HG02571 (cell line): ENCODE measurements at regions not wholly inside any gene's neighbourhood (a gene's known extent, or its start where the extent isn't known, plus 50 kb on each side); places are given as distances from the start of the nearest gene placed in this dataset.

Source experiments
- ATAC-seq: cut with Tn5 transposase; IDR thresholded peaks from one replicate; pipeline ENCODE4 v1.9.1; 2021; ENCODE audit warnings: mild to moderate bottlenecking, moderate library complexity; ENCODE audit not compliant: unreplicated experiment

DNA sequence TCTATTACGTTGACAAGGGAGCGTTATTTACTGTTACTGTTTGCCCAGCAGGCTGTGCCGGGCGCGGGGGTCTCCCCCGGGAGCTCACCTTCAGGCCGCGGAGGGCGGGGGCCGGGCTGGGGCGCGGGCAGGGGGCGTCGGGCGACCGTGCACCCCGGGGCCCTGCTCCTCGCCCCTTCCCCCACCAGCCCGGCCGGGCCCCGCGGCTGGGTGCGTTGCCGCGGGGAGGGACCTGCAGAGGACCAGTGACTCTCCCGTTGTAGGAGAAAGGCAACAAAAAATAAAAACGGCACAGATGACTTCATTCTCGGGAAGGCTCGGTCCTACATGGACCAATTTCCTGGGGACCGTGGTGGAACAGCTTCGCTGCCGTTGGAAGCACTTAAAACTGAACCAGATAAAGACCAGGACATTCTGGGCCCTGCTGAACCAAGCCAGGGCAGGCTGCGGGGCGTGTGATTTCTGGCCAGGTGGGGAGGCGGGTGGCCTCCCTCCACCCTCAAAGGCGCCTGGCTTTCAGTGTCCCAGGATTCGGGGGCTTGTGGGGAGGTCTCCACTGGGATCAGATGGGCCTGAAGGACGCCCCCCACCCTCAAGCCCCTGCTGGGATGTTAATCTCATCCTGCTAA, 57.4 kb downstream of the IGLL1 start:
- no peak for ATAC-seq

DNA sequence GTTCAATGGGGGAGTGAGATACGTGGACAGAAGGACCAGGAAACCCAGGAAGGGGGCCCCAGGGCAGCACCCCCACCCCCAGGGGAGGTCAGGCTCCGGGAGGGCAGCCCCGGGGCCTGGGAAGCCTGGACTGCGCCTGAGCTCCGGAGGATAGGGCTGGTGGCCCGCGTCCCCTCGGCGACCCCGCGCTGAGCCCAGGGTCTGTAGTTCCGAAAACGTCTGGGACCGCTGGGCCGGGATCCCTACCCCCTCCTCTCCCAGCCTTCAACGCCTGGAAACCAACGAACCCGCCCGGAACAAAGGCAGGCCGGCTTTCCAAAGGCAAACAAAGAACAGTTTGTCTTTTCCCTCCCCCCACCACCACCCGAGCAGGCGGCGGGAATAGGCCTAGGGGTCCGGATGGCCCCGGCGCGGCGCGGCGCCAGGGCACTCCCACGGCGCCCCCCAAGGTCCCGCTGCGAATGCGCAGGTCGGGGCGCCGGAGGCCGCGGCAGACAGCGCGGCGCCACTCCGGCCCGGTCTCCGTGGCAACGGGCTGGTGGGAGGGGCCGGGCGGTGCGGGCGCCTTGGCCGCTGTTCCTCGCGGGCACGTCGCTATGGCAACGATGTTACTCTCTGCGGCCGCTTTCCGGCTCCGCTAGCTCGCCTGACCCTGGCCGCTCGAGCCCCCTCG, 58.5 kb downstream of the IGLL1 start:
- ATAC-seq: peak; percentile 54

DNA sequence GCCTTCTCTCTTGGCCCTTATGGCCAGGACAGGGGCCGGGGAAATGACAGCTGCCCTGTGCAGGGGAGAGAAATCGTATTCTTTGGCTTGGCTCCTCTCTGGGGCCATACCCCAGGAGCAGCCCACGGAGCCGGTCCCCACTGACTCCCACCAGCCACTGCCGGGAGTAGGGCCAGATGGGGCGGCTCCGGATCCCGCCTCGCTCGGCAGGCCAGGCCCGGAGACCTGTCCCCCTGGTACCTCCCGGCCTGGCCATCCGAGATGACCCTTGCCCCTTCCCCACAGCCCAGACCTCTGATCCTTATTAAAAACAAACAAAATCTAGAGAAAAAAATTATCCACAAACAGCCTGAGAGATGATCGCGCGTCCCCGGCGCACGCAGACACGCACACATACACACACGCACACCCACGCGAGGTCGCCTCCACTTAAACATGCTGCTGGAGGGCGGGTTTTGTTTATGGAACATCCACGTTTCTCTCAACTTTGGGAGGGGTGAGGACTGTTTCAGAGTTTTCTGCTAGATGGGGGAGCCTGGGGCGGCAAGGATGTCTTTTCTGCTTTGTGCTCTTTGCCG, 59.1 kb downstream of the IGLL1 start:
- ATAC-seq: no peak

DNA sequence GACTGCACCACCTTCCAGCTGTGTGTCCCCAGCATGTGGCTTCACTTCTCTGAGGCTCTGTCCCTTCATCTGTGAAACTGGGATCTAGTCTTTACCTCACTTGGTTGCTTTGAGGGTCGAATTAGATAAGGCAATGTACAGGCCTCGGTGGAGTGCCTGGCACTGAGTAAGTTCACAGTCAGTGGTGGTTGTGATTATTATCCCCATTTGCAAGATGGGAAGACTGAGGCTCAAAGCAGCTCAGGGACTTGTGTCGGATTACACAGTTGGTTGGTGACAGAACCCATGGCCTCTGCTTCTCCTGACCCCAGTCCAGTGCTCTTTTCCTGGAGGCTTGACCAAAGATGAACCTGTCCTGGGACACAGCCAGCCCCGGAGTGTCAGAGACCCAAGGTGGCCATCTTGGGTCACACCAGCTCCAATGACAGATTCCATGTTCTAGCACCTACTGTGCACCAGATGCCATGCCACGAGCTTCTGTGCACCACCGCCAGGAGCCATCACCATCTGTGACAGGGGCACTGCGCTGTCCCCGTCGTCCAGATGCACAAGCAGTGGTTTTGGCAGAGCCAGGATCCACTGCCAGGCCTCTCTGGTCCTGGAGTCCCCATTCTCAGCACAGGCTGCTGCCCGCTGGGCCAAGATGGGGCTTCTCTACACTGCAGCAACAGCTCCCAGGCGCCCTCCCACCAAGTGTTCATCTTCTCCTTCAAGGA, 60.5 kb downstream of the IGLL1 start:
- ATAC-seq: no peak

DNA sequence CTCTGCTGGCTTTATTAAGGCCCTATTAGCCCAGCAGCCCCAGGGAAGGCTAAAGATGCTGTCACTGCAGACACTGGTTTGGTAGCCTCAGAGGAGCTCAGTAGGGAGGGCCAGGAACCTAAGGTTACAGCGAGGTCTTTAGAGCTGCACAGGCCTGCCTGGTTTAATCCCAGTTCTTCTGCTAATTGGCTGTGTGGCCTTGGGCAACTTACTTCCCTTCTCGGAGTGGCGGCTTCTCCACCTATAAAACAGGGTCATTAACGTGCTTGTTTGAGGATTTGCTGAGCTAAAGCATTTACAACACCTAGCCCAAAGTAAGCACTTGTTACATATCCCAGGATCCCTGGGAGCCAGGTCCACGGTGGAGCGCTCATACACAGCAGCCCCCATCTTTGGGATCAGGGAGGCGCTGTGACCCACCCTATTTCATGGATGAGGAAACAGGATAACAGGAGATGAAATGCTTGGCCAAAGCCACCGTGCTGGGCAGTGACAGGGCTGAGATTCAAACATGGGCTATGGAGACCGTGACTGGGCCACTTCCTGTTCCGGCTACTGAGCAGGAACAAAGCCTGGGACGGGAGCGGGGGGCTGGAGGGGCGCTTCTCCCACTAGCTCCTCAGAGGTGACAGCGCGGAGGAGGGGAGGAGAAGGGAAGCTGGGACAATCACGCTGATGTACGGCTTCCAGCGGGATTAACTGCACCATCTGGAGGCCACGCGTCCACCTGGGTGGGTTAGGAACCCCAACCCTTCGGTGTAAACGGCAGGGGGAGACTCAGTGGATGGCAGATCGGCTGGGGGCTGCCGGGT, 61.5 kb downstream of the IGLL1 start:
- no peak for ATAC-seq

DNA sequence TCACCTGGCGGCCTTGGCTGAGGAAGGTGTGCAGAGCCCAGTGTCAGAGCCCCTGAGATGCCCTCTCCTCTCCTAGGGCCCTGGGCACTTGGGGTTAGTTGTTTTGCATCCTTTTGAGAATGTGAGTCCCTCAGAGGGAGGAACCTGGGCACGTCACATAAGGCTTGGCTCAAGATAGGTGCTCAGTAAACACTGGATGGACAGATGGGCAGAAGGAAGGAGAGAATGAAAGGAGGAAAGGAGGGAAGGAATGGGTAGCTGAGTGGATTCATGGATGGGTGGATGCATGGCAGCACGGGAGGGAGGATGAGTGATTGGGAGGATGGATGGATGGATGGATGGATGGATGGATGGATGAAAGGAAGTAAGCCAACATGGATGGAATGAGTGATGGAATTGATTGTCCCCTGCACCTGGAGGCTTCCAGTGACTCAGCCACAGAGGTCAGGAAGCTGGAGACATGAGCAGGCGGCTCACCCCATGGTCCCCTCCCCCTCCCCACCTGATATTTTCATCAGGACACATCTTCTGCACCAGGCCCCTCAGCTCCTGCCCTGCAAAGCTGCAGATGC, 62.2 kb downstream of the IGLL1 start:
- ATAC-seq: no peak

DNA sequence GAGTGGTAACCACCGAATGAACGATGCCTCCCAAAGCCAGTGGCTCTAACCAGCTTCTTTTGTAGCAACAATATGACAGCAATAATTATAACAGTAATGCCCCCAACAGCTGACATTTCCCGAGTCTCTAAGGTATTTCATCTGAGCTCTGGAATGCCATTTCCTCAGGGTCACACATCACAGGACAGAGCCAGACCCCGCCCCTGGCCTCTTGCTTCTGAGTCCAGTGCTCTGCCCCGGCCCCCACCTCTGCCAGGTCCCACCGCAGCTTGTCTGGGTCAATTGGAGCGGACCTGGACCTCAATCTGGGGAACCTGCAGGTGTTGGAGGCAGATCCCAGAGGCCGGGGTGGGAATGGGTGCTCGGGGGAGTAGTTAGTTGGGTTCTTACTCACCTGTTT, 63.8 kb downstream of the IGLL1 start:
- ATAC-seq: no peak

DNA sequence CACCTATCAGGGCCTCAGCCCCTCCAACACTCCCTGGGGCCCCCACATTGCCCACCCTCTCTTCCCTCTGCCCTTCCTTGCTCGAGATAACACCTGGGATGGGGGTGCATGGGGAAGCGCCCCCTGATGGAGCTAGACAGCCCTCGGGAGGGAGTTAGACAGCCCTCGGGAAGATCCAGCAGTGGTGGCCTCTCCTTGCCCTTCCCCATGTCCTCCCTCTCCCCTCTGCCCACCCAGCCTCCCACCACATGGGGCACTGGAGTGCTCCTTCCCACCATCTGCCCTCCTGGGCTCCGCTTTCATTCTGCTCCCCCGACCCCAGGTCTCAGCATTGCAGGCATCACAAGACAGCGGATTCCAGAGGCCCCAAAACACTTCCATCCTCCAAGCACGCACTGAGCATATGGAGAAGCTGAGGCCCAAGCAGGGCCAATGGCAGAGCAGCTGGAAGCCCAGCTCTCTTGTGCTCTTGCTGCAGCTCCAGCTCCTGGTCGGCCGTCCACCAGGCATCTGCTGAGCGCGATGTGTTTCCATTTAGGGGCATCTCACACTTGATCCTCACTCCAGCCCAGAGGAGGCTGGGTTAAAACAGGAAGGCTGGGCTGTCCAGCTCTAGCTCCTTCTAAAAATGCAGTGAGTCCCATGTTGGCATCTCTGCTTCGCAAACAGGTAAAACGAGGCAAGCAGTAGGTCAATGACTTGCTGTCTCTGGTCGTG, 65.6 kb downstream of the IGLL1 start:
- no peak for ATAC-seq

DNA sequence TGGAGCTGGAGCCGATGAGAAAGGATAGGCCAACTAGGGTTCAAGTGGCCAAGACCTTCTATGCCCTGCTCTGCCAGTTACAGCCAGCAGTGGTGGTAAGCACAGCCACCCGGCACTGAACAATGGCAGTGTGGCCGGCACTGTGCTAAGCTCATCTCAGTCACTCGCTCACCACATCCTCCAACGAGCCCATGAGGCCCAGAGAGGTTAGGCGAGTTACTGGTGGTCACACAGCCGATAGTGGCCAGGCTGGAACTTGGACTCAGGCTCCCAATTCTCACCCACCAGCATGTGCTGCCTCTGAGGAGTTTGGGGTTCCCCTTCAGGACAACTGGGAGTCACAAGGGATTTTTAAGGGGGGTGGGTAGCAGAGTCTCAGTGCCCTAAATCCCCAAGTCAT, 66.4 kb downstream of the IGLL1 start:
- ATAC-seq: no peak

DNA sequence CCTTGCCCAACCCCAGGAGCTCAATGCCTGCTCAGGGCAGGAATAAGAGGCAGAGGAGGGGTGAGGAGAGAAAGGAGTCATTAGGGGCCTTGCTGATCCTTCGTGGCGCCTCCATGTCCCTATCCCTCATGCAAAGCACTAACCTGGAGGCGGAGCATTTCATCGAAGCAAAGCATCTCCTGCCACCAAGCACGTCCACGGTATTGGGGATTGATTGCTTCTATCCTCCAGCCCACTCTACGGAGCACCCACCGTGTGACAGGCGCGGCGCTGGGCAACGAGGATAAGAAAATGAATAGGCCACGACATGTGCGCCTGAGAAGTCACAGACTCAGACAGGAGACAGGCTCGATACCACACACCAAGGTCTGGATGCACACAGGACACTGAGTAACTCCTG, 67.0 kb downstream of the IGLL1 start:
- no peak for ATAC-seq

DNA sequence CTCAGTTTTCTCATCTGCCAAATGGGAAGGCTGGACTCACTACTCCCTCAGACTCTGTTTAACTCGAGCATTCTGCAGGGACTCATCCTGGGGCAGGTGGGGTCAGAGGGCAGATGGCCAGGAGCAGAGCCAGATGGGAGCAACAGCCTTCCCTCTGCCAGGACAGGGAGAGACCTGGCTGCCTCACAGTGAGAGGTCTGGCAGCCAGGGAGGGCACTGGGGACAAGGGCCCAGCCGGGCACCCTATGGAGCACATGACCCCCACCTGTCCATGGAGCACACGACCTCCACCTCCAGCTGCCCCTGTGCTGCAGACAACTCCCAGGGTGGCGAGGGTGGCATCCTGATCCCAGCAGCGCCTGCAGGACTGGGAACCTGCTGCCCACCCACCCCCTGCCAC, 67.4 kb downstream of the IGLL1 start:
- ATAC-seq: no peak

DNA sequence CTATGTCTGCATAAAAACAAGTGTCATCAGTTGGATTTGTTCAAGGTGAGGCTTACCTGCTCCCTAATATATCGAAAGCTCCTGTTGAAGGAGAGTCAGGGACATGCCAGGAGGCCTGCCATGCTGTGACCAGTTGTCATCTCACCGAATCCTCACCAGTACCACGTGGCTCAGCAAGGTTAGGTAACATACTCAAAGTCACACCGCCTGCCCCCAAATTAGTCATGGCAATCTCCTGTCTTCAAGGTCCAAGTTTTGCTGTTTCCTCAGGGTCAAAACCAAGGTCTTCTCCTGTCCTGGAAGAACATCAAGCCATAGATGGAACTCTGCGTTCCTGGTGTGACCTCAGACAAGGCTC, 67.8 kb downstream of the IGLL1 start:
- no peak for ATAC-seq

DNA sequence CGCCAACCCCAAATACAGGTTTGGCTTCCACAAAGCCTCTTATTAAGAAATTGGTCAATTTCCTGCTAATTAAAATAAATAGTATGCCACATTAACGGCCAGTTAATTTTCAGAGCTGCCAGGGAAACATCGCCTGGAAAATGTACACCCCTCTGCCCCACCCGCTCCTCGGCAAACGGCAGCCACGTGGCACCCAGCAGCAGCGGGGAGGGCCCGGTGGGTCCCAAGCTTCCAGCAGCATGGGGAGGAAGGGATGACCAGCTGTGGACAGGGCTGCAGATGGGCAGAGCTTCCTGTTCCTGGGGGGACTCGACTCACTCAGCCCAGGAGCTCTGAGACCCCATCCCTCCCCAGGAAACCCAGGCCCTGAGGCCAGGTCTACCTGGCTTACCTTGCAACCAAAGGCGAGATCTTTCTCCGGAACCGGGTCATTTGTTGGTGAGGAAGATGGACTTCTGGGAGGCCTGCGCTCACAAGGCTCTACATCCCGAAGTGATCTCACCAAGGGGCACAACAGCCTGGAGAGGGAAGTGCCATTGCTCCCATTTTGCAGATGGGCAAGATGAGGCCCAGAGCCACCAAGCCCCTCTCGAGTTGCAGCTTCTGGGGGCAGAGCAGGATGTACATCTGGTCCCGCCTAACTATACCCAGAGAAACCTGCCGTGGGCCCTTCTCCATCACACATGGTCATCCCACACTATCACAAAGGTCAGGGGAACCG, 68.3 kb downstream of the IGLL1 start:
- no peak for ATAC-seq

DNA sequence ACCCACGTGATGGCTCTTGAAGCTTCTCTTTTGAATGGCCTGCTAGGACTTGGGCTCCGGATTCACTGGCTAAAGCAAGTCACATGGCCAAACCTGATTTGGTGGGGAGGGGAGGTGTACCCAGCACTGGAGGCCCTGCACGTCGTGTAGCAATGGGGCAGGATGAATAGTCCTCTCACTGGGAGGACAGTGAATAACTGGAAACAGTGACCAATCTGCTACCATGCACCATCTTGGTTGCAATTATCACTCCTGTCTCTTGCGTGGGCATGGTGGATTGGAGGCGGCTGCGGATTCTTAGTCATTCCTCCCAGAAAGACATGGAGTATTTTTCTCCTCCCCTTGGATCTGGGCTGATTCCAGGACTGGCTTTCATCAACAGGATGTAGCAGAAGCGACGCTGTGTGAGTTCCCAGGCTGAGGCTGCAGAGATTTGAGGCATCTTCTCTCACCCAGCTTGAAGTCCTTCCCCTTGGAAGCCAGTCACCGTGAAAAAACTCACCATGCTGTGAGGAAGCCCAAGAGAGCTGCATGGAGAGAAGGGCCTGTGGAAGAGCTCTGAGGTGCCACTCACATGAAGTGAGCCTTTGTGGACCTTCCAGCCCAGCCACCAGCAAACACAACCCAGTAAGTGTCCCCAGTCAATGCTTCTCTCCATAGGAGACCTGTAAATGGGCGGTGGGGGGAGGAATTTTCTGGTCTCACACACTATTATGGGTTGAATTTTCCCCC, 70.4 kb downstream of the IGLL1 start:
- no peak for ATAC-seq

DNA sequence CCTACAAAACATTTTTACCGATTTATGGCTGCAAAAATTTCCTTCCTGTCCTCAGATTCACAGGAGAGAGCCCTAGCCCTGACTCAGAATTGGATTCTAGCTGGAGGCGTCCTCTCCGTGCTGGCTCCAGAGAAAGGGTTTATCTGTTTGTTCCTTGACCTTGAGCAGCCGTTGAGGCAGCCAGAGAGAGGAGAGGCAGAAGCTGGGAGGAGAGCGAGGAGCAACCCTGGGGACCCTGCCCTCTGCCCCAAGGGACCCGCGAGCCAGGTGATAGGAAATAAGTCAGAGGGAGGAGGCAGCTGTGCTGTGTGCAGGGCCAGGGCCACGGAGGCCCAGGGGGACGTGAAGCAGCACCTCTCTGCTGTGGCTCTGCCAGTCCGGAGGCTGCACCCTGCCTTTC, 75.6 kb downstream of the IGLL1 start:
- ATAC-seq: no peak

DNA sequence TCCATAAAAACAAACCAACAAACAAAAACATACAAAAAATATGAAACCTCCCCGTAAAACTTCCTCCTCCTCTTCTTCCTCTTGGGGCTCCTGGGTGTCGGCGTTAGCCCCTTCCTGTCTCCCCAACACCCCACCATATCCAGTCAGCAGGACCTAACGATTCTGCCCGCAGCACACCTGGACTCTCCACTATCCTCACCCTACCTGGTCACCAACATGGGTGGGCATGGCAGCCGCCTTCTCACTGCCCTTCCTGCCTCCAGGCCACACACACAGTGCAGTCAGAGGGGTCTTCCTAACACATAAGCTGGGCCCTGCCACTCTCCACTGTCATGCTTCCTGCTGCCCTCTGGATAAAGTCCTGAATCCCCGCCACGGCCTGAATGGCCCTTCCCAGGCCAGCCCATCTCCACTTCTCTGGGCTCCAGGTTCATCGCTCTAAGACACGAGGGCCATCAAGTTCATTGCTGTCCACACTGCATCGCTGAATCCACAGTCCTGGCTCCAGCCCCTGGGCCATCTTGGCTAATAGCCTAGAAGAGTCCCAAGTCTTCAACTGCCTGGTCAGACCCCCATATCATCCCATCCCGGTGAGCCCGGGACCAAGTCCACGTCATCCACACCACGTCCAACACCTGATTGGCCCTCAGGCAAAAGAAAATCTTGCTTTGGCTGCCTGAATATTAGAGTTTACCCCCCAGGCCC, 76.2 kb downstream of the IGLL1 start:
- ATAC-seq: no peak

DNA sequence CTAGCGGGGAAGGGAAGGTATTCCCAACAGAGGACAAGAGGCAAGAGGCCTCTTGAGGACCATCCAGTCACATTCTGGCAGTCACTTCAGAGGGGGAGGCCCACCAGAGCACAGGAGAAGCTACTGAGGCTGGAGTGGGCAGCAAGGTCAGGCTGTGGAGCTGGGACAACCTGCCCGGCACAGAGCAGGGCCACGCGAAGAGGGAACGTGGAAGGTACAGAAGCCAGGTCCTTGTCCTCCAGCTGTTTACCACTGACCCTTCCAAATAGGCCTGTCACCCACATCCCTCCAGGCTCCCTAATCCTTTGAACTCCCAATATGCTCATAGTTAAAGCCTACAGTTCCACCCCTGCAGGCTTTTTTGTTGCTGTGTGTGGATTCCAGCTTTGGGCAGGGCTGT, 76.9 kb downstream of the IGLL1 start:
- no peak for ATAC-seq

DNA sequence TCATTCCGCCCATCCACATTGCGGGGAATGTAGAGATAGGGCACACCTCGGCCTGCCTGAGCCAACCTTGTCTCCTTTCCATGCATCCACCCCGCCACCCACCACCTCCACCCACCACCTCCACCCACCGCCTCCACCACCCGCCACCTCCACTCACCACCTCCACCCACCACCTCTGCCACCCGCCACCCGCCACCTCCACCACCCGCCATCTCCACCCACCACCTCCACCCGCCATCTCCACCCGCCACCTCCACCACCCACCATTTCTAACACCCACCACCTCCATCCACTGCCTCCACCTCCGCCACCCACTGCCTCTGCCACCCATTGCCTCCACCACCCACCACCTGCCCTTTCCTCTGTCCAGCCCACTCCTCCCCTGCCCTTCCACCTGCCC, 78.4 kb downstream of the IGLL1 start:
- ATAC-seq: no peak
